ENCODE measurements at regions not wholly inside any gene's neighbourhood (a gene's known extent, or its start where the extent isn't known, plus 50 kb on each side); places are given as distances from the start of the nearest gene placed in this dataset.

GRCh38 chr4:96626023-96626422, 786.1 kb downstream of the PDHA2 start:
- TF ChIP-seq, protein P1, sequence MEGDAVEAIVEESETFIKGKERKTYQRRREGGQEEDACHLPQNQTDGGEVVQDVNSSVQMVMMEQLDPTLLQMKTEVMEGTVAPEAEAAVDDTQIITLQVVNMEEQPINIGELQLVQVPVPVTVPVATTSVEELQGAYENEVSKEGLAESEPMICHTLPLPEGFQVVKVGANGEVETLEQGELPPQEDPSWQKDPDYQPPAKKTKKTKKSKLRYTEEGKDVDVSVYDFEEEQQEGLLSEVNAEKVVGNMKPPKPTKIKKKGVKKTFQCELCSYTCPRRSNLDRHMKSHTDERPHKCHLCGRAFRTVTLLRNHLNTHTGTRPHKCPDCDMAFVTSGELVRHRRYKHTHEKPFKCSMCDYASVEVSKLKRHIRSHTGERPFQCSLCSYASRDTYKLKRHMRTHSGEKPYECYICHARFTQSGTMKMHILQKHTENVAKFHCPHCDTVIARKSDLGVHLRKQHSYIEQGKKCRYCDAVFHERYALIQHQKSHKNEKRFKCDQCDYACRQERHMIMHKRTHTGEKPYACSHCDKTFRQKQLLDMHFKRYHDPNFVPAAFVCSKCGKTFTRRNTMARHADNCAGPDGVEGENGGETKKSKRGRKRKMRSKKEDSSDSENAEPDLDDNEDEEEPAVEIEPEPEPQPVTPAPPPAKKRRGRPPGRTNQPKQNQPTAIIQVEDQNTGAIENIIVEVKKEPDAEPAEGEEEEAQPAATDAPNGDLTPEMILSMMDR (IDR thresholded peaks at IDR 0.05) = no peak
- TF ChIP-seq POLR2A (IDR thresholded peaks at IDR 0.05) = no peak
- TF ChIP-seq EP300 (IDR thresholded peaks at IDR 0.05; ENCODE audit: low read depth) = no peak

Data from transverse colon (tissue), 3 donors.